ENCODE measurements at regions not wholly inside any gene's neighbourhood (a gene's known extent, or its start where the extent isn't known, plus 50 kb on each side); places are given as distances from the start of the nearest gene placed in this dataset.
"Not testable (repeated sequence)": the region's sequence is repeated elsewhere in the genome, so short reads cannot be mapped to it uniquely, and the experiment has no call there.

- no peak for DNase-seq (ENCODE audit: low read depth in 1 of 2, low spot score in 1 of 2)
Observed at GRCh38 chr5:124957063-124957462, 210.6 kb upstream of the ZNF608 start.

GRCh38 chr5:124960266-124960665 lies 213.8 kb upstream of the ZNF608 start:
- no peak for DNase-seq (ENCODE audit: low read depth in 1 of 2, low spot score in 1 of 2)

GRCh38 chr5:124961521-124961920 lies 215.1 kb upstream of the ZNF608 start:
- no peak for DNase-seq (ENCODE audit: low read depth in 1 of 2, low spot score in 1 of 2)

- DNase-seq (ENCODE audit: low read depth in 1 of 2, low spot score in 1 of 2), result no peak
Observed at GRCh38 chr5:124962111-124962510, 215.7 kb upstream of the ZNF608 start.

- DNase-seq (ENCODE audit: low read depth in 1 of 2, low spot score in 1 of 2), result no peak
Observed at GRCh38 chr5:124962735-124963134, 216.3 kb upstream of the ZNF608 start.

- no peak for DNase-seq (ENCODE audit: low read depth in 1 of 2, low spot score in 1 of 2)
Observed at GRCh38 chr5:124963236-124963919, 216.9 kb upstream of the ZNF608 start.

GRCh38 chr5:124966741-124967140 lies 220.3 kb upstream of the ZNF608 start:
- not testable (repeated sequence) for DNase-seq (ENCODE audit: low read depth in 1 of 2, low spot score in 1 of 2)

GRCh38 chr5:124970381-124970780 lies 223.9 kb upstream of the ZNF608 start:
- DNase-seq (ENCODE audit: low read depth in 1 of 2, low spot score in 1 of 2), result not testable (repeated sequence)

- DNase-seq (ENCODE audit: low read depth in 1 of 2, low spot score in 1 of 2), result no peak
Observed at GRCh38 chr5:124972703-124973102, 226.3 kb upstream of the ZNF608 start.

GRCh38 chr5:124973661-124974060 lies 227.2 kb upstream of the ZNF608 start:
- no peak for DNase-seq (ENCODE audit: low read depth in 1 of 2, low spot score in 1 of 2)

- no peak for DNase-seq (ENCODE audit: low read depth in 1 of 2, low spot score in 1 of 2)
Observed at GRCh38 chr5:124976086-124976485, 229.6 kb upstream of the ZNF608 start.

GRCh38 chr5:124979251-124979650 lies 232.8 kb upstream of the ZNF608 start:
- DNase-seq (ENCODE audit: low read depth in 1 of 2, low spot score in 1 of 2), result no peak

GRCh38 chr5:124980163-124980941 lies 233.9 kb upstream of the ZNF608 start:
- no peak for DNase-seq (ENCODE audit: low read depth in 1 of 2, low spot score in 1 of 2)

- DNase-seq (ENCODE audit: low read depth in 1 of 2, low spot score in 1 of 2), result no peak
Observed at GRCh38 chr5:124981901-124982300, 235.5 kb upstream of the ZNF608 start.

- DNase-seq (ENCODE audit: low read depth in 1 of 2, low spot score in 1 of 2), result no peak
Observed at GRCh38 chr5:124986170-124986569, 239.7 kb upstream of the ZNF608 start.

GRCh38 chr5:124986667-124987066 lies 240.2 kb upstream of the ZNF608 start:
- DNase-seq (ENCODE audit: low read depth in 1 of 2, low spot score in 1 of 2), result no peak

- not testable (repeated sequence) for DNase-seq (ENCODE audit: low read depth in 1 of 2, low spot score in 1 of 2)
Observed at GRCh38 chr5:124987786-124988185, 241.3 kb upstream of the ZNF608 start.

GRCh38 chr5:124990723-124991122 lies 244.3 kb upstream of the ZNF608 start:
- DNase-seq (ENCODE audit: low read depth in 1 of 2, low spot score in 1 of 2), result no peak

GRCh38 chr5:124995421-124995820 lies 249.0 kb upstream of the ZNF608 start:
- no peak for DNase-seq (ENCODE audit: low read depth in 1 of 2, low spot score in 1 of 2)

GRCh38 chr5:124996023-124996763 lies 249.8 kb upstream of the ZNF608 start:
- DNase-seq (ENCODE audit: low read depth in 1 of 2, low spot score in 1 of 2), result no peak

GRCh38 chr5:124996764-124997077 lies 250.3 kb upstream of the ZNF608 start:
- DNase-seq (ENCODE audit: low read depth in 1 of 2, low spot score in 1 of 2), result no peak
